MCF 10A (cell line): ENCODE measurements at regions not wholly inside any gene's neighbourhood (a gene's known extent, or its start where the extent isn't known, plus 50 kb on each side); places are given as distances from the start of the nearest gene placed in this dataset.

ENCODE experiments used
- BruUV-seq: library from RNA; stranded (reverse); fragments of 400-500 nt; replicated peaks from 2 replicates; lab custom pipeline; 2021; lab: Mats Ljungman, UMichigan
- CTCF ChIA-PET: fragments of 300-600 bp; sonication (Branson Sonifier 250); formaldehyde crosslinking; extraction: SDS; loops from one replicate; lab custom pipeline; 2021; ENCODE audit warnings: antibody characterized with exemption, inconsistent platforms; lab: Yijun Ruan, JAX
- POLR2A ChIA-PET: fragments of 300-600, 350-650 bp; sonication (Branson Sonifier 250); formaldehyde crosslinking; extraction: SDS; loops from one replicate; lab custom pipeline; 2020; ENCODE audit warnings: antibody characterized with exemption, inconsistent platforms; lab: Yijun Ruan, JAX
- DNase-seq: peaks from one replicate; pipeline ENCODE4 v3.0.0-alpha.2; 2018; ENCODE audit not compliant: unreplicated experiment
- H3K27ac Mint-ChIP-seq: one replicate; pipeline ENCODE4 v1.8.0; 2022; ENCODE audit warnings: mild to moderate bottlenecking, low read depth, mixed read lengths; ENCODE audit not compliant: unreplicated experiment
- H3K27me3 Mint-ChIP-seq: one replicate; pipeline ENCODE4 v1.8.0; 2022; ENCODE audit warnings: mixed read lengths; ENCODE audit not compliant: insufficient read depth, unreplicated experiment
- H3K36me3 Mint-ChIP-seq: one replicate; pipeline ENCODE4 v1.8.0; 2022; ENCODE audit warnings: mild to moderate bottlenecking, moderate library complexity, mixed read lengths; ENCODE audit not compliant: insufficient read depth, unreplicated experiment
- H3K4me1 Mint-ChIP-seq: one replicate; pipeline ENCODE4 v1.8.0; 2022; ENCODE audit warnings: mixed read lengths; ENCODE audit not compliant: insufficient read depth, unreplicated experiment
- H3K4me3 Mint-ChIP-seq: one replicate; pipeline ENCODE4 v1.8.0; 2022; ENCODE audit warnings: mild to moderate bottlenecking, moderate library complexity, mixed read lengths; ENCODE audit not compliant: unreplicated experiment
- H3K9me3 Mint-ChIP-seq: one replicate; pipeline ENCODE4 v1.8.0; 2022; ENCODE audit warnings: mixed read lengths; ENCODE audit not compliant: unreplicated experiment
- CTCF ChIP-seq: fragments of 200-600 bp; IDR thresholded peaks from one replicate; pipeline ENCODE4 v1.8.0; 2022; ENCODE audit warnings: antibody characterized with exemption, mild to moderate bottlenecking; ENCODE audit not compliant: unreplicated experiment
- intact Hi-C: fragments of 100-400 bp; cut with micrococcal nuclease; formaldehyde crosslinking; loops from 2 replicates; pipeline ENCODE4 v1.14.1; 2022

DNA sequence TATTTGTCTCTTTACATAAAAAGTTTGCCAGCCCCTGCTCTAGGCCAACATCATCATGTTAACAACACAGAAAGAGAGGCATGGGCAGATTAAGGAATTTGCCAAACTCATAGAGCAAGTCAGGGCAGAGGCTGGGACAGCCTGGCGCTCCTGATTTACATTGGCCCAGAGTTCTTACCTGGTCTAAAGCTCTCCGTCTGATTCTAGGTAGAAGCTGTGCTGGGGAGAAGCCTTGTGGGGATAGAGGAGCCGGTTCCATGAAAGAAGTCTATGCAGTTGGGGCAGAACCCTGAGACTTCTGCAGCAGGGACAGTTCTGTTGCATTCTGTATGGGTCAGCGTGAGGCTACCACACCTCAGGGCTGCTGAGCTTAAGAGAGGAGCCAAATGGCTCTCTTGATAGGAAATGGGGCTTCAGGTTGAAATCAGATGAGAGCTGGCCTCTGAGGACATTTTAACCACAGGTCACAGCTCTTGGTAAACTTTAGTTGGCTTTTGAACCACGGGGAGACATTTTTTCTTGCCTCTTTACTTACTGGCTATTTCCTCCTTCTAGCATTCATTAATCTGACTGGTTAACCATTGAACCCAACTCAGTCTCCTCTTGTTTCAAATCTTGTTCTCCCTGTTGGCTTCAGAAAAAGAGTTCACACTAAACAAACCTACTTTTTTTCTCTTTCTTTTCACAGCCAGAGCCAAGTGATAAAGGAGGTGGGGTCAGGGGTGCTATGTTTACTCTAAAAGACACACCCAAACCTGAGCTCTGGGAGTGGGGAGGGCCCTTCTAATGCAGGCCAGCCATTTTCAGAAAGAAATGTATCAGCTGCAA is 250.7 kb downstream of the OPA1 start:
- no peak for DNase-seq
- Mint-ChIP-seq H3K27me3 (no peaks in the 10 kb centered on the region), H3K36me3 (no peaks in the 10 kb centered on the region), H3K27ac (no peak overlapping the region), H3K9me3 (no peaks in the 10 kb centered on the region), H3K4me3 (no peak overlapping the region), H3K4me1 (peaks cover 10% of the 10 kb centered on the region)
- BruUV-seq, result no TSS peak
- ChIA-PET POLR2A (interaction anchor here (0.9 to 2.2 kb wide), 4 partner anchors 13 to 29 kb away, joined by 3 to 8 read pairs (median 6); no protein-coding TSS in a partner anchor), CTCF (interaction anchor here (0.7 to 1.2 kb wide), 3 partner anchors 9 to 500 kb away, joined by 3 read pairs; no protein-coding TSS in a partner anchor)
- TF ChIP-seq CTCF, result no peak
- intact Hi-C loops, result no loop called here

DNA sequence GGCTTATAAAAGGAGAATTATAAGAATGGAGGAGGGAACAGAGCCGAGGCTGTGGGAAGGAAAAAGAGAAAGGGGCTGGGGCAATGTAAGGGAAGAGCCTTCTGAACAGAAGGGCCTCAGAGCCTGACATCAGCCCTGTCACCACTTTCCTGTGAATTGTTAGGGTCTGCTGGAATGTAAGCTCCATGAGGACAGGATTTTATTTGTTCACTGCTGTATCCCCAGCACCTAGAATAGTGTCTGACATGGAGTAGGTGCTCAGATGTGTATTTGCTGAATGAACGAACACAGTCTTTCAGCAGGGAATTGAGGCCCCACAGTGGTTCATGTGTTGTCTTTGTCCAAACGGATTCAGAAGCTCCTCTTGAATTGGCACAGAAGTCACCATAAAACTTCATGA is 251.5 kb downstream of the OPA1 start:
- no peak for DNase-seq
- TF ChIP-seq CTCF, result no peak
- peaks cover 10% of the 10 kb centered on the region for H3K4me1 Mint-ChIP-seq
- H3K27me3 Mint-ChIP-seq, result no peaks in the 10 kb centered on the region
- intact Hi-C loops, result no loop called here
- H3K27ac Mint-ChIP-seq, result no peak overlapping the region
- no TSS peak for BruUV-seq
- H3K9me3 Mint-ChIP-seq, result no peaks in the 10 kb centered on the region
- no peak overlapping the region for H3K4me3 Mint-ChIP-seq
- ChIA-PET CTCF (interaction anchor here (0.7 to 1.7 kb wide), 4 partner anchors 10 to 499 kb away, joined by 3 to 4 read pairs (median 3); no protein-coding TSS in a partner anchor), POLR2A (interaction anchor here (0.6 to 2.2 kb wide), 6 partner anchors 12 to 158 kb away, joined by 3 to 8 read pairs (median 4); no protein-coding TSS in a partner anchor)
- H3K36me3 Mint-ChIP-seq, result no peaks in the 10 kb centered on the region

- ChIA-PET CTCF (interaction anchor here (0.6 to 1.7 kb wide), 3 partner anchors 17 to 471 kb away, joined by 3 to 4 read pairs (median 3); no protein-coding TSS in a partner anchor), POLR2A (interaction anchor here (0.6 to 2.2 kb wide), 6 partner anchors 8 to 158 kb away, joined by 3 to 8 read pairs (median 5); no protein-coding TSS in a partner anchor)
- no TSS peak for BruUV-seq
- intact Hi-C loops, result no loop called here
- Mint-ChIP-seq H3K36me3 (no peaks in the 10 kb centered on the region), H3K27ac (no peak overlapping the region), H3K4me3 (no peak overlapping the region), H3K9me3 (no peaks in the 10 kb centered on the region), H3K4me1 (peaks cover 10% of the 10 kb centered on the region), H3K27me3 (no peaks in the 10 kb centered on the region)
- DNase-seq, result no peak
- no peak for TF ChIP-seq CTCF
Observed at GRCh38 chr3:193845144-193845543, 252.1 kb downstream of the OPA1 start.

DNA sequence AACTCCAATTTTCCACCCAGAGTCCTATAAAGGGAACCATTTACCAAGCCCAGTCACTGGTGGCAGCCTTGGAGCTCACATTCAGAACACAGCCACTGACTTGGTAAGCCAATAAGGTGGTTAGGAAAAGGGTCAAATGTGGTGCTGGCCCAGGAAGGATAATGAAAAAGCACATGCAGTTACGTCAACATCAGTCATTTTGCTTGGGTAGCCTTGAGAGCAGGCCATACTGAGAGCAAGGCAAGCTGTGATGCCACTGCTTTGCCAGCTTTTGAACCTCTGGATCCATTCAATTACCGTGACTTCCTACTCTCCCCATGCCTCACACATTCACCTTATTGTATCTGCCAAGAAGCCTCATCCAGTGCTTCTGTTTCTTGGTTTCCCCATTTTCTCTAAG is 253.6 kb downstream of the OPA1 start:
- H3K27ac Mint-ChIP-seq, result no peak overlapping the region
- no peak for DNase-seq
- H3K4me1 Mint-ChIP-seq, result peaks cover 10% of the 10 kb centered on the region
- intact Hi-C loops, result no loop called here
- H3K9me3 Mint-ChIP-seq, result no peaks in the 10 kb centered on the region
- no peak overlapping the region for H3K4me3 Mint-ChIP-seq
- POLR2A ChIA-PET, result interaction anchor here (1.1 to 1.7 kb wide), 3 partner anchors 9 to 24 kb away, joined by 3 to 5 read pairs (median 3); no protein-coding TSS in a partner anchor
- CTCF ChIA-PET, result interaction anchor here (1.4 kb wide), 1 partner anchor 16 kb away, joined by 3 read pairs; no protein-coding TSS in a partner anchor
- no peaks in the 10 kb centered on the region for H3K27me3 Mint-ChIP-seq
- no TSS peak for BruUV-seq
- TF ChIP-seq CTCF, result no peak
- H3K36me3 Mint-ChIP-seq, result no peaks in the 10 kb centered on the region
